GM13976 (cell line): ENCODE measurements at regions not wholly inside any gene's neighbourhood (a gene's known extent, or its start where the extent isn't known, plus 50 kb on each side); places are given as distances from the start of the nearest gene placed in this dataset.

ENCODE experiments used
- DNase-seq: peaks from one replicate; pipeline ENCODE4 v3.0.0; 2012; ENCODE audit warnings: low spot score
- CTCF ChIP-seq: IDR thresholded peaks from 2 replicates; pipeline ENCODE4 v1.5.1; 2012; ENCODE audit warnings: borderline replicate concordance, mild to moderate bottlenecking; ENCODE audit not compliant: insufficient read depth; ENCODE audit errors: extremely low read depth, missing control alignments, control extremely low read depth
- in situ Hi-C: fragments of 300-500 bp; cut with MboI; formaldehyde crosslinking; loops from one replicate; pipeline ENCODE4 v1.12.0; 2022; ENCODE audit warnings: low sequenced_read_pairs, mixed read lengths, inconsistent platforms; ENCODE audit not compliant: unreplicated experiment

- in situ Hi-C loops = no loop called here
- DNase-seq = no peak
- TF ChIP-seq CTCF = no peak
Measured at GRCh38 chr4:54495641-54496040, 162.1 kb upstream of the KIT start.

GRCh38 chr4:54496412-54496811 is 161.3 kb upstream of the KIT start:
- DNase-seq = no peak
- TF ChIP-seq CTCF = no peak
- in situ Hi-C loops = no loop called here

GRCh38 chr4:54497947-54498346 is 159.8 kb upstream of the KIT start:
- TF ChIP-seq CTCF = no peak
- in situ Hi-C loops = no loop called here
- no peak for DNase-seq

GRCh38 chr4:54498661-54499111 is 159.1 kb upstream of the KIT start:
- DNase-seq = no peak
- TF ChIP-seq CTCF = no peak
- in situ Hi-C loops = no loop called here

- no peak for DNase-seq
- in situ Hi-C loops = no loop called here
- TF ChIP-seq CTCF = no peak
Measured at GRCh38 chr4:54499308-54500074, 158.3 kb upstream of the KIT start.

GRCh38 chr4:54505362-54505761 is 152.4 kb upstream of the KIT start:
- no peak for DNase-seq
- in situ Hi-C loops = no loop called here
- no peak for TF ChIP-seq CTCF
